Kidney tubule cell (primary cell): ENCODE measurements at regions not wholly inside any gene's neighbourhood (a gene's known extent, or its start where the extent isn't known, plus 50 kb on each side); places are given as distances from the start of the nearest gene placed in this dataset.

Experiments used
- DNase-seq: peaks from one replicate; pipeline ENCODE4 v3.0.0-alpha.2; 2018; ENCODE audit warnings: low spot score

- no peak for DNase-seq
These were observed 191.1 kb downstream of the TTLL2 start for GRCh38 chr6:167515873-167516507.

DNA sequence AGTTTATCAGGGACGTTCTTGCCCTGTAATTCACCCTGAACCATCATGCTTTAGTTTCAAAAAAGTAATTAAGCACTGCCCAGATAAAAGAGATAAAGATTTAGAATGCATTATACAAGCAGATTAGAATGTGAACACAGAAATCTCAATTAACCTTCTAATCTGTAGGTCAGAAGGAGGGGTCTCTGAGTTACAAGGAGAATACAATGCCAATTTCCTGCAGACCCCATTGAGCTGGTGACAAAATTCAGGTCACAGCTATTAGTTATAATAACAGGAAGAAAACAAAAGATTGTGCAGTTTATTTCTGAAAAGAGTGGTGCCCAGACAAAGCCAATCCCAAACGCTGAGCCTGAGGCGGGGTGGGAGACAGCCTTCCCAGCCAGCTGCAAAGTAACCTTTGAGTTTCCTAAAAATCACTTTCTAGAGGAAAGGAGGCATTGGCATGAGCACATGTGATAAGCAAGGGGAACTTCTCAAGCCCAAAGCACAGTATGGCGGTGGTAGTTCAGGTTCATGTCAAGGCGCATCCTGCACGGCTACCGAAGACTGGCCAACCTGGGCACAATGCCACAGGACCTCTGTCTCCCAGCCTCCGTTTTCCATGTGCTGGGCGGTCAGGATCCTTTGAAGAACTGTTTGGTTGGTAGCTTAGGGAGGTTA lies 192.5 kb downstream of the TTLL2 start:
- no peak for DNase-seq

DNA sequence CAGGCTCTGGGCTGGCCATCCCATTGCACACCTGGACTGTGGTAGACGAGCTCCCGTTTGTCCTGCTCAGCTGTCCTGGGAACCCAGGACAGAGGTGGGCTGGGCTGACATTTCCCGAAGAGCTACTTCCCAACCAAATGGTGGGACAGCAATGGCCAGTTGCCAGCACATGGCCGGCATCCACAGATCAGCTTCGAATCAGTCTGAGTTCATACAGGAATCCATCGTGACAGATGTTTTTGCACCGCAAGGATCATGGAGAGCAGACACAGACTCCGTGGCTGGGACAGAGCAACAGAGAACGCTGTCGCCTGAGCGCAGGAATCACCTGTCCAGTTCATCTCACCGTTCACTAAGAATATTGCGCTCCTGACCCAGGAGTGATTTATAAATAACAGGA lies 198.5 kb downstream of the TTLL2 start:
- no peak for DNase-seq

DNA sequence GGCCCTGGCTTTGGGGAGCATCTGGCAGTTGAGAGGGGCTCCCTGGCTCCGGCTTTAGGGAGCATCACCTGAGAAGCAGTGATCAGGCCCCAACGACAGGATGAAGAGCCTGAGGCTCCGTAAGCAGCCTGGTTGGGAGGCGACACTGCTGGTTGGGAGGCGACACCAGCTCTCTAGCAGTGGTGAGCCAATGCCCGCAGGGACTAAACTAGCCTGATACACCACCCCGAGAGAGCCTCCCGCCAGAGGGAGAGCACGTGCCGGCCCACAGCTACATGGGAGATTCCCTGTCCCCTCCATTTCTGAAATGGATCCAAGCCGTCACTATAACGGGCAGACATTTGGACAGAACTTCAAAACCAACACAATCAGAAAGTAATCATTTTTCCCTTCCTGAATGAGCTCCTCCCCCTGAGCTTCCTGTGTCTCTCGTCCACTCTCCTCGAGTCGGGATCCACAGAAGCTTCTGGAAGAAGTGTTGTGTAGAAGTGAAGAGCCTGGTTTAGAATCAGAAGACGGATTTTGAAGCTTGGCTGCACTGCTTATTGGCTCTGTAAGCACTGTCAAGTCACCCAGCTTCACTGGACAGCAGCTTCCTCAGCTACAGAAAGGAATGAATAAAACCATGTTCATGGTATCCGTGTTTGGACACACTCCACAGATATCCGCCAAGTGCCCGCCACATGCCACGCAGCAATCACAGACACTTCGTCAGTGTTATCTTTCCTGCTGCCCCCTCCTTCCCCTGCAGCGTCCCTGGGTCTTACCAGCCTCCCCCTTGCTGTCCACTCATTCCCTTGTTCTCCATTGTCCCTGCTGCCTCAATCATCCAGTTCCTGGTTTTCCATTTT lies 199.6 kb downstream of the TTLL2 start:
- no peak for DNase-seq

DNA sequence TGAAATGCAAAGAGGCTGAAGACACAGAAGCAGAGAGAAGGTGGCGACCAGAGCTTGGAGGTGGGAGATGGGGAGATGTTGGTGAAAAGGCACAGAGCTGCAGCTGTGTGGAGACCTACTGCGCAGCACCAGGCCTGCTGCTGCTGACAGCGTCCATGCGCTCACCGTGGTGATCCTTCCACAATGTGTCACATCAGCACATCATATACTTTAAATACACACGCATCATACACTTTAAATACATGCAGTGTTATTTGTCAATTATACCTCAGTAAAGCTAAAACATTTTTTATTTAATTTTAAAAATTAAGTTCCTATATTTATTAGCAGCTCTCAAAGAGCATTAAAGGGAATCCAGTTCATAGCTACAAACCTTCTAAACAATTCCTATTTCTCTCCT lies 200.9 kb downstream of the TTLL2 start:
- DNase-seq = no peak

DNA sequence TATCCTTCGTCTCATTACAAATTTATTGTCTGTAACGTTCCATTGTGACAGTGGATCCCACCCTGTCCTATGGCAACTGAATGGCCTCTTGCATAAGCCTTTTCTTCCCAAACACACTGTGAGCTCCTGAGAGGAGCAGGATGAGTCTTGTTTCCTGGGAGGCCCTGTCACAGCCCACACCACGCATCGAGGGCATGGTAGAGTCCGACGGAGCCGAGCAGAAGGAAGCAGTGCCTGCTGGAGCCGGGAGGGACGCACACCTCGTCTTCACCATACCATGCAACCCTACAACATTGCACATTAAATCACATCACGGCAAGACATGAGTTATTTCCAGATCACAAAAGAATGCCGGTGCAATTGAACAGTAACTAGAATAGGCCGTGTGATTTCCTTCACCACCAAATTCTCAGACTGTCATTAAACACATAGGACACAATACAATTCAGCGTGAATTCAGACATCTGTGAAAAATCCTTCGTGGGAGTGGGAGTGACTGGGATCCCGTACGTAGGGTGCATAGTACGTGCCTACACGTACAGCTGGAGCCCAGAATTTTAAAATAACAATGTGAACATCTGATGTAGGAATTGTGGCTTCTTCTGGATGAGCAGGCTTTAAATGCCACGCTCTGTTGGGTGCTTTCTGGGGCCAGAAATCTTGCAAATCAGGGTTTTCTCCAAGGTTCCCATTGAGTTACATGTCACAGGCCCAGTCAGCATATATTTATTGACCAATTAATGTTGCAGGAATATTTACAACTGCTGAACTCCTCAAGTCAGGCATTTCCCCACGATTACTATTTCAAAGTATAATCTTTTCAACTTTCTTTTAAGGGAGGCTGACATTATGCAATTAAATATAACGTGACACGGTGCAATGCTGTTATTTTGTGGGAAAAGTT lies 201.8 kb downstream of the TTLL2 start:
- DNase-seq = no peak

DNA sequence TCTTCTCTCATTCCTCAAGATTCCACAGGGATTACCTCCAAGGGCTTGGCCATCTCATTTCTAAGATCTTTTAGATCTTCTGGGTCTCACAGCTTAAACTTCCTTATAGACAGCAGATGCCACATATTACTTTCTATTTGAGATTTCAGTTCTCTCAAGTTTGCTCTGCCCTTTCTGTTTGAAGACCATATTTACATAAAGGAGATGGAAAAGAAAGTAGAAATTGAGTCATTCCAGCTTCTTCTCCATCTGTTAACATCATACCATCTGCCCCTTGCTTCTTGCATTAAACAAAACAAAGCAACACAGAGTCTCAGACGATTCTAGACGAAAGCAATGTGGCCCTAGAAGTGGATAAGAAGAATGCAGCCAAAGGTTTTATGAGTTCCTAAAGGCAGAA lies 203.4 kb downstream of the TTLL2 start:
- no peak for DNase-seq

GRCh38 chr6:167528976-167529375 lies 204.1 kb downstream of the TTLL2 start:
- no peak for DNase-seq

DNA sequence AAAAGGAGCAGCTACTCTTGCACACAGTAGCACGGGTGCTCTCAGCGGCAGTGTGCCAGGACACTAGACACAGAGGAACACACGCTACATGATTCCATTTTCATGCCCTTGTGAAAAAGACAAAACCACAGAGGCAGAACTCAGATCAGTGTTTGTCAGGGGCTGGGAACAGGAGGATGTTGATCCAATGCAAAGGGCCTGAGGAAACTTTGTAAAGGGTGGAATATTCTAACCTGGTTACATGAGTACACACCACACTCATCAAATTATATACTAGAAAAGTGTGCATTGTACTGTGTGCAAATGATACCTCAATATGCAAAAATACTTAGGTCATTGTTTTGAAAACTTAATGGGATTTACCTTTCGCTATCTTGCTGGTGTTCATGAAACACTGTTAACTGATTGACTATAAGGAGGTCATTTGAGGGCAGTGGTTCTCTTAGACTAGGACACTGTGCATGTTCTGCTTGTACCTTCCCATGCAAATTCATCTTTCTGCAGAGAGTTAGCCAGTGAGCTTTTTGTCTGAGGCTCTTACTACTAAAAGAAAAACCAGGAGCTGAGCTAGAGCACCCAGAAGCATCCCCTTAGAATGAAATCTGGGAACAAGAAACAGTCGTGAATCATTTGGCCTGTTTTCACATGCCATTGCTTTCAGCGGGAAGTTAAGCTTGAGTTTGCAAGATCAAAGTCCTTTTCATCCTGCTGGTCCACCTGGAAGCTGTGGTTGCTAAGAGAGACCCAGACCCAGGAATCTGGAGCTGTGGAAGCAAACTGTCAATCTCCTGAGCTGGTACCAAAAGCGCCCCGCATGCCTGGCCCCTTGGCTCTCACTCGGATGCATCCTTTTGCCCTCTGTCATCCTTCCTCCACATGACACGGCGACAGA lies 204.8 kb downstream of the TTLL2 start:
- peak; percentile 2 for DNase-seq

DNA sequence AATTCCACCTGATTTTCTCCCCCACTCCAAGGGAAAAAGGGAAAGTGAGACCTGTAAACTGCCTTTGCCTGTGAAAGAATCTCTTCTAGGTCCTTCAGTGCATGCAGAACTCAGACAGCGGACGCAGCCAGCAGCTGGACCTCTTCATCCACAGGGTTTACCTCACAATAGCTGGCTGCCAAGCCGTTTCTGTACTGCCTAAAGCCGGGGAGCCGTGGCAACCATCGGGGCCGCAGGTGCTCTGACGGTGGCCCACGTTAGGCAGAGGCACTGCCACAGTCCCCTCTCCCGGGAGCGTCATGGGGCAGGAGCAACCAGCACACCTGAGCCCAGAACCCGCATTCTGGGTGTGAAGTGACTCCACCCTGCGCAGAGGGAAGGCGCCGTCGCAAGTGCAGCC lies 206.1 kb downstream of the TTLL2 start:
- no peak for DNase-seq

- DNase-seq = no peak
These were observed 207.8 kb downstream of the TTLL2 start for GRCh38 chr6:167532410-167533288.

- no peak for DNase-seq
These were observed 209.0 kb downstream of the TTLL2 start for GRCh38 chr6:167533851-167534250.

- no peak for DNase-seq
These were observed 212.9 kb downstream of the TTLL2 start for GRCh38 chr6:167537816-167538215.

- DNase-seq = no peak
These were observed 213.9 kb downstream of the TTLL2 start for GRCh38 chr6:167538746-167539145.

DNA sequence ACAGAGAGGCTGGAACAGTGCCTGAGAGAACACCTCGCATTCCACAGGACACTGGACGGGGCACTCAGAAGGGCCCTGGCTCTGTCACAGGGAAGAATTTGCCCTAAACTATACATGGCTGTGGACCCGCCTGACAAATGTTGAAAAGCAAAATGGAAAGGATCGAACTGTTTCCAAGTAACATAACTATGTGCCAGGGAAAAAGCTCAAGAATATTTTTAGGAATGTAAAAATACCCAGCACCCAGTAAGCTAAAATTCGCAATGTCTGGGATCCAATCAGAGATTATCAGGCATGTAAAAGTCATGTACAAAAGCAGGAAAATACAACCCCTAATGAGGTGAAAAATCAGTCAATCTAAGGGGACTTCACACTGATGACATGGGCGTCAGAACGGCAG lies 215.9 kb downstream of the TTLL2 start:
- DNase-seq = no peak

GRCh38 chr6:167541544-167541943 lies 216.7 kb downstream of the TTLL2 start:
- no peak for DNase-seq

GRCh38 chr6:167543602-167544497 lies 219.0 kb downstream of the TTLL2 start:
- DNase-seq = no peak

DNA sequence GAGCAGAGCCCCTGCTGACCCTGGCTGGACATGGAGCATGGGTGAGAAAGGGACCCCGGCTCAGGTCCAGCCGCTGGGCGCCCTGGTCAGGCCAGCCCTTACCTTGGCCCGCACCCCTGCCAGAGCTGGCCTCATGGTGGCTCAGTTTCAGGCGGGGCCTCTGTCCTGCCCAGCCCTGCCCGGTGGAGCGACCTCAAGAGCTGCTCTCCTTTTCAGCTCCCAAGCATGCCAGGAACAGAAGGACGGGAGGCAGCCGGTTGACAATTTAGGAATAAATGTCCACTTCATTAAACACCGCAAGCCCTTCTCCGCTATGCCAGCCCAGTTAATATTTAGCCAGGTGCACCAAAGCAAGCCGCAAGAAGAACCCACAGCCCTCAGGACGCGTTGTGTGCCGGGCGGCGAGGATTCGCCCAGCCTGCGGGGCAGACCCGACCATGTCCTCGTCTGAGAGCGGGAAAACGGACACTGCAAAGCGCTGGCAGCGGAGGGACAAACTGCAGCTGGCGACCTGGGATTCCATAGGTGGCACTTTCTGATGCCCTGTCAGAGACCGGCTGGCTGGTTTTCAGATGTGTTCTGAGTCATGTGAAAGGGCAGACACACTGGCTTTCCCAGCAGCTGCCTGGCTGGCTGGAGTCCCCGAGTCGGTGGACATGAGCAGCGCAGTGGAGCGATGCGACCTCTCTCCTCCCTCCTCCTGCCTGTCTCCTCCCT lies 221.9 kb downstream of the TTLL2 start:
- peak; percentile 90 for DNase-seq
